Neural progenitor cell (in vitro differentiated cells): ENCODE measurements at regions not wholly inside any gene's neighbourhood (a gene's known extent, or its start where the extent isn't known, plus 50 kb on each side); places are given as distances from the start of the nearest gene placed in this dataset.

ENCODE experiments used
- EZH2 ChIP-seq: fragments of 200-600 bp; sonication (generic); IDR thresholded peaks from 2 replicates; pipeline ENCODE4 v1.6.1; 2017; ENCODE audit warnings: antibody characterized with exemption, mild to moderate bottlenecking, moderate library complexity
- EZH2phosphoT487 ChIP-seq: fragments of 200-600 bp; sonication (generic); IDR thresholded peaks from 2 replicates; pipeline ENCODE4 v1.6.1; 2017; ENCODE audit warnings: antibody characterized with exemption
- TF ChIP-seq, protein P1 (sequence below): fragments of 200-600 bp; sonication (generic); IDR thresholded peaks from 2 replicates; pipeline ENCODE4 v1.5.1; 2017; ENCODE audit warnings: antibody characterized with exemption, mild to moderate bottlenecking

DNA sequence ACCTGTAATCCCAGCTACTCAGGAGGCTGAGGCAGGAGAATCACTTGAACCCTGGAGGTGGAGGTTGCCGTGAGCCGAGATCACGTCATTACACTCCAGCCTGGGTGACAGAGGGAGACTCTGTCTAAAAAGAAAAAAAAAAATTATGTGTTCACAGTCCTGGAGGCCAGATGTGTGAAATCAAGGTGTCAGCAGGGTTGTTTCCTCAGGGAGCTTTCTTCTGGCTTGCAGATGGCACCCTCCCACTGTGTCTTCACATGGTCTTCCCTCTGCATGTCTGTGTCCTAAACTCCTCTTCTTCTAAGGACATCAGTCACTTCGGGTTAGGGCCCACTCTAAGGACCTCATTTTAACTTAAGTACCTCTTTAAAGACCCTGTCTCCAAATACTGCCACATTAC, 56.1 kb upstream of the UBE2E1 start:
- TF ChIP-seq, protein P1, sequence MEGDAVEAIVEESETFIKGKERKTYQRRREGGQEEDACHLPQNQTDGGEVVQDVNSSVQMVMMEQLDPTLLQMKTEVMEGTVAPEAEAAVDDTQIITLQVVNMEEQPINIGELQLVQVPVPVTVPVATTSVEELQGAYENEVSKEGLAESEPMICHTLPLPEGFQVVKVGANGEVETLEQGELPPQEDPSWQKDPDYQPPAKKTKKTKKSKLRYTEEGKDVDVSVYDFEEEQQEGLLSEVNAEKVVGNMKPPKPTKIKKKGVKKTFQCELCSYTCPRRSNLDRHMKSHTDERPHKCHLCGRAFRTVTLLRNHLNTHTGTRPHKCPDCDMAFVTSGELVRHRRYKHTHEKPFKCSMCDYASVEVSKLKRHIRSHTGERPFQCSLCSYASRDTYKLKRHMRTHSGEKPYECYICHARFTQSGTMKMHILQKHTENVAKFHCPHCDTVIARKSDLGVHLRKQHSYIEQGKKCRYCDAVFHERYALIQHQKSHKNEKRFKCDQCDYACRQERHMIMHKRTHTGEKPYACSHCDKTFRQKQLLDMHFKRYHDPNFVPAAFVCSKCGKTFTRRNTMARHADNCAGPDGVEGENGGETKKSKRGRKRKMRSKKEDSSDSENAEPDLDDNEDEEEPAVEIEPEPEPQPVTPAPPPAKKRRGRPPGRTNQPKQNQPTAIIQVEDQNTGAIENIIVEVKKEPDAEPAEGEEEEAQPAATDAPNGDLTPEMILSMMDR = no peak
- TF ChIP-seq EZH2phosphoT487 (no peak), EZH2 (no peak)
